PFSK-1 (cell line): ENCODE measurements at regions not wholly inside any gene's neighbourhood (a gene's known extent, or its start where the extent isn't known, plus 50 kb on each side); places are given as distances from the start of the nearest gene placed in this dataset.

Source experiments
- SIN3A ChIP-seq: IDR thresholded peaks from 2 replicates; pipeline ENCODE4 v1.6.1; 2012; ENCODE audit warnings: mild to moderate bottlenecking, low read length, moderate library complexity, borderline replicate concordance; ENCODE audit not compliant: insufficient read depth
- TAF1 ChIP-seq: IDR thresholded peaks from 2 replicates; pipeline ENCODE4 v1.6.1; 2012; ENCODE audit warnings: low read length, control low read depth, borderline replicate concordance; ENCODE audit not compliant: insufficient read depth
- TF ChIP-seq, protein P1 (sequence below), 2 experiments: IDR thresholded peaks; 2 replicates each; pipeline versions ENCODE4 v1.6.1 to v1.8.0; 2011 to 2012; ENCODE audit warnings: low read depth in 2 of 2, low read length in 2 of 2, control low read depth in 1 of 2, inconsistent platforms in 1 of 2, mild to moderate bottlenecking in 1 of 2, moderate library complexity in 1 of 2; ENCODE audit not compliant: insufficient read depth in 1 of 2

DNA sequence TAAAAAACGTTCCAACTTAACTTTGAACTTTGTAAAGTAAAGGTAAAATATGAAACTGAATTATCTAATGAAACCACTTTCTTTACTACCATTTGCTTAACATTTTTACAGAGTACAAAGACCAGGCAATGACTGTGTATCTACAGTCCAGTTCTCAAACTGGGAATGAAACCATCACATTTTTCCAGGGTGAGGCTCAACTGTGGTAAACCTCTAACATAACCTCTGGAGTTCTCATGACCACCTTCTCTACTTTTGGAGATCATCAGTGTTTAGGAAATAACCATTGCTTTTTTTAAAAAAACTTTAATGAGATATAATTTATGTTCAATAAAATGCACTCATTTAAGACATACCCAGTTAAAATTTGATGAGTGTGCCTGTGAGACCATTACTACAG is 223.5 kb downstream of the RNF152 start:
- TF ChIP-seq SIN3A (no peak), TAF1 (no peak)
- TF ChIP-seq, protein P1, sequence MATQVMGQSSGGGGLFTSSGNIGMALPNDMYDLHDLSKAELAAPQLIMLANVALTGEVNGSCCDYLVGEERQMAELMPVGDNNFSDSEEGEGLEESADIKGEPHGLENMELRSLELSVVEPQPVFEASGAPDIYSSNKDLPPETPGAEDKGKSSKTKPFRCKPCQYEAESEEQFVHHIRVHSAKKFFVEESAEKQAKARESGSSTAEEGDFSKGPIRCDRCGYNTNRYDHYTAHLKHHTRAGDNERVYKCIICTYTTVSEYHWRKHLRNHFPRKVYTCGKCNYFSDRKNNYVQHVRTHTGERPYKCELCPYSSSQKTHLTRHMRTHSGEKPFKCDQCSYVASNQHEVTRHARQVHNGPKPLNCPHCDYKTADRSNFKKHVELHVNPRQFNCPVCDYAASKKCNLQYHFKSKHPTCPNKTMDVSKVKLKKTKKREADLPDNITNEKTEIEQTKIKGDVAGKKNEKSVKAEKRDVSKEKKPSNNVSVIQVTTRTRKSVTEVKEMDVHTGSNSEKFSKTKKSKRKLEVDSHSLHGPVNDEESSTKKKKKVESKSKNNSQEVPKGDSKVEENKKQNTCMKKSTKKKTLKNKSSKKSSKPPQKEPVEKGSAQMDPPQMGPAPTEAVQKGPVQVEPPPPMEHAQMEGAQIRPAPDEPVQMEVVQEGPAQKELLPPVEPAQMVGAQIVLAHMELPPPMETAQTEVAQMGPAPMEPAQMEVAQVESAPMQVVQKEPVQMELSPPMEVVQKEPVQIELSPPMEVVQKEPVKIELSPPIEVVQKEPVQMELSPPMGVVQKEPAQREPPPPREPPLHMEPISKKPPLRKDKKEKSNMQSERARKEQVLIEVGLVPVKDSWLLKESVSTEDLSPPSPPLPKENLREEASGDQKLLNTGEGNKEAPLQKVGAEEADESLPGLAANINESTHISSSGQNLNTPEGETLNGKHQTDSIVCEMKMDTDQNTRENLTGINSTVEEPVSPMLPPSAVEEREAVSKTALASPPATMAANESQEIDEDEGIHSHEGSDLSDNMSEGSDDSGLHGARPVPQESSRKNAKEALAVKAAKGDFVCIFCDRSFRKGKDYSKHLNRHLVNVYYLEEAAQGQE (IDR thresholded peaks at IDR 0.05; ENCODE audit: insufficient read depth in 1 of 2, low read depth in 2 of 2, low read length in 2 of 2): no peak
